ELR (cell line): ENCODE measurements at regions not wholly inside any gene's neighbourhood (a gene's known extent, or its start where the extent isn't known, plus 50 kb on each side); places are given as distances from the start of the nearest gene placed in this dataset.
A peak's percentile ranks its signal among the peaks of the same experiment; 100 is the strongest.
"Not testable (repeated sequence)": the region's sequence is repeated elsewhere in the genome, so short reads cannot be mapped to it uniquely, and the experiment has no call there.

Source experiments
- DNase-seq: peaks from one replicate; pipeline ENCODE4 v3.0.0-alpha.2; 2015; ENCODE audit warnings: low read depth

DNA sequence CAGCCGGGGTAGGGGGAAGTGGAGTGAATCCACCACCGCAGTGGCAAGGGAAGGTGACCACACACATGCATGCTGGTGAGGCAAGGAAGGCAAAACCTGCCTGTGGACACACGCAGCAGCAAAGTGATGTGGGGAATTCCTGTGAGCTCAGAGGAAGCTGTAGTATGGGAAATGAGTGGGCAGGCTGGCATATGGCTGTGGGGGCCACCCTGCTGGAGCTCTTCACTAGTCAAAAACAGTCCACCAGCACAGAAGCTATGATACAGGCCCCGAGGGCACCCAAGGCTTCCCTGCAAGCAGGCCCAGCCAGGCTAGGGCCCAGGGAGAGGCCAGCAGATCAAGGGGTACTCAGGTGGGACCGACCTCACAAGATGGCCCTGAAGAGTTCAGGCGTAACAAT, 239.1 kb downstream of the CHM start:
- DNase-seq: no peak

DNA sequence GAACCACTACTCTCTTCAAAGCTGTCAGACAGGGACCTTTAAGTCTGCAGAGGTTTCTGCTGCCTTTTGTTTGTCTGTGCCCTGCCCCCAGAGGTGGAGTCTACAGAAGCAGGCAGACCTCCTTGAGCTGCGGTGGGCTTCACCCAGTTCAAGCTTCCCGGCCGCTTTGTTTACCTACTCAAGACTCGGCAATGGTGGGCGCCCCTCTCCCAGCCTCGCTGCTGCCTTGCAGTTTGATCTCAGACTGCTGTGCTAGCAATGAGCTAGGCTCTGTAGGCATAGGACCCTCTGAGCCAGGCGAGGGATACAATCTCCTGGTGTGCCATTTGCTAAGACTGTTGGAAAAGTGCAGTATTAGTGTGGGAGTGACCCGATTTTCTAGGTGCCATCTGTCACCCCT, 275.0 kb downstream of the CHM start:
- not testable (repeated sequence) for DNase-seq

DNA sequence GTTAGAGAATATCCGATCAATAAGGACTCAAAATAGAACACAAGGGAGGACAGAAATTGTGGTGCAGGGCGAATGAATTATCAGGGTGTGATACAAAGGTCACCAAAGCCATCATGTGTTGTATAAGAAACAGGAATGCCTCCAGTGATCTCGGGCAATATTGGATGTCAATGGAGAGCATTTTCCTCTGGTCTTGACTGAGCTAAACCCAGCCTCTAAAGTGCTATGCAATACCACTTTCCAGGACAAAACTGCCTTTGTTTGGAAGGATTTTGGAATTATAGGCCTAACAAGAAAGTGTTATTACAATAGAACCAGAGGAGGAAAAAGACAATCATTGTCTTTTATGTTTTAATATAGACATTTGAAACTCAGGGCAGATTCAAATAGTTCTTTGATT, 281.7 kb downstream of the CHM start:
- DNase-seq: no peak

DNA sequence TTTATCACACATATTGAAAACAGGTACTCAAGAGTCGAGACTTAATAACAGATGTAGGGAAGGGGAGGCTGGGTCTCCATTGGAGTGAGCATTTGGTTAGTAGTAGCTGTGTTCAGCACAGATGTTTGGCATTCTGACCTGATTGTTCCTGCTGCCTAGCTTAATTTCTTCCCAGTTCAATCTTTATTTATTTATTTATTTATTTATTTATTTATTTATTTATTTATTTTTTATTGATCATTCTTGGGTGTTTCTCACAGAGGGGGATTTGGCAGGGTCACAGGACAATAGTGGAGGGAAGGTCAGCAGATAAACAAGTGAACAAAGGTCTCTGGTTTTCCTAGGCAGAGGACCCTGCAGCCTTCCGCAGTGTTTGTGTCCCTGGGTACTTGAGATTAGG, 324.3 kb downstream of the CHM start:
- not testable (repeated sequence) for DNase-seq

DNA sequence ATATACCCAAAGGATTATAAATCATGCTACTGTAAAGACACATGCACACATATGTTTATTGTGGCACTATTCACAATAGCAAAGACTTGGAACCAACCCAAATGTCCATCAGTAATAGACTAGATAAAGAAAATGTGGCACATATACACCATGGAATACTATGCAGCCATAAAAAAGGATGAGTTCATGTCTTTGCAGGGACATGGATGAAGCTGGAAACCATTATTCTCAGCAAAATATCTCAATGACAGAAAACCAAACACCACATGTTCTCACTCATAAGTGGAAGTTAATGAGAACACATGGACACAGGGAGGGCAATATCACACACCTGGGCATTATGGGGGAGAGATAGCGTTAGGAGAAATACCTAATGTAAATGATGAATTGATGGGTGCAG, 323.8 kb upstream of the POF1B start:
- DNase-seq: not testable (repeated sequence)

DNA sequence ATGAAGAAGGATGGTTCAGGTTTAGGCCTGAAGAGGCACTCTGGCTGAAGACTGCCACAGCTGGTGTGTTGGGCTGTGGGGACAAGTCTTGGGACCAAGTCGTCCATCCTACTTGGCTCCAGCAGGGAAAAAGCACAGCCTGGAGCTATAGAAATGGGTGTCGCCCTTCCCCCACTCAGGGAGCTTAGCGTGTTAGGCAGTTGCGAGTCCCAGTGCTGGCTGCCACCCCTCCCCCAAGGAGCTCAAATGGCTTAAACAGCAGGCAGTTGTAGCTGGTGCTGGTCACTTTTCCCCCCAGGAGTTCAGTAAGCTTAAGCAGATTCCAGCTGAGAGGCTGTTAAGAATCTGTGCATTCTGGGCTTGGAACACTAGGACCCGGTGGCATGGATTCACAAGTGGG, 319.5 kb upstream of the POF1B start:
- DNase-seq: no peak

DNA sequence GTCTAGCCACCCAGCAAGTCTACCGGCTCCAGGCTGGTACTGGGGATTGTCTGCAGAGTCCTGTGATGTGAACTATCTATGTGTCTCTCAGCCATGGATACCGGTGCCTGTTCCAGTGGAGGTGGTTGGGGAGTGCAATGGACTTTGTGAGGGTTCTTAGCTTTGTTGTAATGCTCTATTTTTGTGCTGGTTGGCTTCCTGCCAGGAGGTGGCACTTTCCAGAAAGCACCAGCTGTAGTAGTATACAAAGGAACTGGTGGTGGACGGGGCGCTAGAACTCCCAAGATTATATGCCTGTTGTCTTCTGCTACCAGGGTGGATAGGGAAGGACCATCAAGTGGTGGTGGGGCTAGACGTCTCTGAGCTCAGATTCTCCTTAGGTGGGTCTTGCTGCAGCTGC, 306.4 kb upstream of the POF1B start:
- no peak for DNase-seq

DNA sequence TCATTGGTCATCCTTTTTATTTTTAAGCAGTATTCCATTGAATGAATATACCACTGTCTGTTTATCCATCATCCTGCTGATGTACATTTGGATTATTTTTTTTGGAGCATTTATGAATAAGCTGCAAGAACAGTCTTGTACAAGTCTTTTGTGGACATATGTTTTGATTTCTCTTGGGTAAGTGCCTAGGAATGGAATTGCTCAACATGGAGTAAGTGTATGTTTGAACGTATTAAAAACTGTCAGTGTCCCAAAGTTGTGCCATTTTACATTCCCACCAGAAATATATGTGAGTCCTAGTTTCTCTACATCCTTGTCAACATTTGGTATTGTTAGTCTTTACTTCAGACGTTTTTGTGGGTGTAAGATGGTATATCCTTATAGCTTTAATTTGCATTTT, 287.0 kb upstream of the POF1B start:
- no peak for DNase-seq

DNA sequence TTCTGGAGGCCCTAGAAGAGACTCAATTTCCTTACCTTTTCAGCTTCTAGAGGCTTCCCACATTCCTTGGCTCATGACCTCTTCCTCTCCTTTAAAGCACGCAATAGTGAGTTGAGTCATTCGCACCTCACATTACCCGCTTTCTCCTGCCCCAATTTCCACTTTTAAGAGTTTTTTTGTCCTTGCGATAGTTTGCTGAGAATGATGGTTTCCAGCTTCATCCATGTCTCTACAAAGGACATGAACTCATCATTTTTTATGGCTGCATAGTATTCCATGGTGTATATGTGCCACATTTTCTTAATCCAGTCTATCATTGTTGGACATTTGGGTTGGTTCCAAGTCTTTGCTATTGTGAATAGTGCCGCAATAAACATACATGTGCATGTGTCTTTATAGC, 284.5 kb upstream of the POF1B start:
- DNase-seq: not testable (repeated sequence)

DNA sequence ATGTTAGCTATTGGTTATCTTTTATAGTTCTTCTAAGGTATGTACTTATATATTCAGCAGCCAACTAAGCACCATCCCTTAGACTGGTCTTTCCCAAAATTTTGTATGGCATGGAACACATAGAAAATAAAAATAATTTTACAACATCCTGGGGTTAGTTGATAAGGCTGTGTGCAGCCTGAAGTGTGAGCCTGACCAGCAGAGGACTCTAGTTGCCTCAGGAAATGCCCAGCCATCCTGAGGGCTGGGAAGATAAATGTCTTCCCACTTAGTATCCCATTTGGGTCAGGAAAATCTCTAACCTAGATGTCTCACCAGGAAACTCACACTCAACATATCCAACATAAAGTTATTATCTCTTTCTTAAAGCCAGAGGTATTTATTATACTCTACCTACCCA, 251.4 kb upstream of the POF1B start:
- no peak for DNase-seq

DNA sequence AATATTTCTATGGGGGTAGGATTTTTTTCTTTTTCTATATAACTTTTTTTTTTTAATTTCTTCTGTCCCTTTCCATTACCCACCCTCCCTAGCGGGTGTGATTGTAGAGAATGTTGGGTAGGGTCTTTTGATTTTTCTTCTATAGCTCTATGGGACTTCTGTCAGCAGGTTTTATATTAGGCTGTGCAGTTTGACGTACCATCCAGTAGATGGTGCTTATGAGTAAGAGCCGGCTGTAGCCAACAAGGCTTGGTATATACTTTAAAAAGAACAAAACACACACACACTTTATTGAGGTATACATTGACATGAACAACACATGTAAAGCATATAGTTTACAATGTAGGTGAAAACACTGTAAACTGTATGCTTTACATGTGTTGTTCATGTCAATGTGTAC, 247.9 kb upstream of the POF1B start:
- DNase-seq: peak; percentile 14

DNA sequence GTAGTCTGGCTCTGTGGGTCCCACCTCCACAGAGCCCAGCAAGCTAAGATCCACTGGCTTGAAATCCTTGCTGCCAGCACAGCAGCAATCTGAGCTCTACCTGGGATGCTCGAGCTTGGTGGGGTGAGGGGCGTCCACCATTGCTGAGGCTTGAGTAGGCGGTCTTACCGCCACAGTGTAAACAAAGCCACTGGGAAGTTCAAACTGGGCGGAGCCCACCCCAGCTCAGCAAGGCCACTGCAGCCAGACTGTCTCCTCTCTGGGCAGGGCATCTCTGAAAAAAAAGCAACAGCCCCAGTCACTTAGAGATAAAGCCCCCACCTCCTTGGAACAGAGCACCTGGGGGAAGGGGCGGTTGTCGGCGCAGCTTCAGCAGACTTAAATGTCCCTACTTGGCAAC, 243.2 kb upstream of the POF1B start:
- DNase-seq: no peak

DNA sequence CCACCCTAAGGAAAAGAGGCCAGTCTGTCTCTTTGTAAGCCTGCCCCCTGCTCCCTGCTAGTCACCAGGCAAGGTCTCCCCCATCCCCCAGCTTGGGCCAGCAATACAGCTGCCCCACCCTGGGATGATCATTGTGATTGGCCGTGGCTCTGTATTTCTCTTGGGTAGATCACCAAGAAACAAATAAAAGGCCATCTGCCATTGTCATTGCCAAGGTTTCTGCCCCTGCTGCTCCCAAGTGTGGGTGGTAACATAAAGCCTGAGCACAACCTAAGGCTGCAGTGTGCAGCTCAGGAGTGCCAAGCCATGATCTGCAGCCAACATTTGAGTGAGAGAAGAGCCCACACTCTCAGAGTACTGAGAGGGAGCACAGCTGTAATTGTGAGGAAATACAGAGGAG, 241.0 kb upstream of the POF1B start:
- no peak for DNase-seq

DNA sequence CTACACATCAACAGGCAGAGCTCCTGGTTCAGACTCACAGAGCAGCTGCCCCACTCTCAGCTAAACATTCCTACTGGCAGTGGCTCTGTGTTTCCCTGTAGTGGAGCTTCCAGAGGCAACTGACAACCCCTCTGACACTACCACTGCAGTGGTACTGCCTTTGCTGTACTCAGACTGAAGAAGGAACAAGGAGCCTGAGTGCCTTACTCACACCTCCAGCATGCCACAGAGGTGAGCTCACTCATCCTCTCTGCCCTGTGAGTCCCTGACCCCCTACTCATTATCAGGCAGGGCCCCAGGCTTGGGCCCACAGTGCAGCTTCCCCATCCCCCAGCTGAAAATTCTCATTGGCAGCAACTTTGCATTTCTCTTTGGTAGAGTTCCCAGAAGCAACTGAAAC, 240.5 kb upstream of the POF1B start:
- no peak for DNase-seq

DNA sequence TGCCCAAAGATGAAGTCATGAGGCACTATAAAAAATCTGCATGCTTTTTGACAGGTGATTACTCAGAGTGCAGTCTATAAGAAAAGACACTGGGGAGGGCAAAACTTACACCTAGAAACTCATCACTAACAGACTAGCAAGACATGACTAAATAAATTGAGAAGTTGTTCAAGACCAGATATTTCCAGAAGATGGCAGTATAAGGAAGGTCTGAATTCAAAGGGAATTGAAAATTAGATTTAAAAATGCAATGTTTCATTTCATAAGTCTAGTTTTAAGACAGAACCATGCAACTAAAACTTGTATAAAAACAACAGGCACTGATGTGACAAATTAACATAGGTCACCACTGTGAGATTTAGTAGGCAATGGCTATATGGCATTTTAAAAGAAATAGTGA, 232.5 kb upstream of the POF1B start:
- DNase-seq: peak; percentile 1

DNA sequence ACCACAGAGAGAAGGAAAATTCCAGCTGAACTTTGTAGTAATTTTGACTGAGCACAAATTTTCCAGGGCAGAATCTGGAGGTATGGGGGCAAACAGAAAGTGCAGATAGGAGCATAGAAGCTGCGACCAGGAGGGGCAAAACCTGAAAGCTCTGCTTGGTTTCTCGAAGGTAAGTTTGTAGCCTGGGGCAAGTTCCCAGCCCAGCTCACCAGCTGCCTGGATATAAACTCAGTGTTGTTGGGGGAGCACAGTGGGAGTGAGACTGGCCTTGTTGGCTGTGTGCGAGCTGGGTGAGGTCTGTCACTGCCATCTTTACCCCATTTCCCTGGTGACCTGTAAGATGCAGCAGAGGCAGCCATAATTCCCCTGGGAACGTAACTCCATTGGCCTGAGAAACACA, 213.5 kb upstream of the POF1B start:
- DNase-seq: no peak

DNA sequence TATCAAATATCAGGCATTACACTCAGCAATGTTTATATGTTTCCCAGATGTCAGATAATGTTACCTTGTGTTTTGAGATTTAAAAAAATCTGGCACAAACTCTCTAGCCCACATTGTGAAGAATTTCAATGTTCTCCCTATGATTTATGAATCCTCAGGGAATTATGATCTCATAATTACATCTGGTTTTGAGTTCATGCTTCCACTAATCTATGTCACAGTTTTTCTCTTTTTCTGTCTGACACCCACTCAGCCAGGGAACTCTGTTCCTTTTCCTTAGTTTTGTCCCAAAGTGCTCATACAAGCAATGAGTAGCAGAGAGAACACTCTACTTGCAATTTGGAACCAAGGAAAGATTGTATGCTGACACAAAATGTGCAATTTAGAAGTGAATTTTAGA, 212.1 kb upstream of the POF1B start:
- DNase-seq: no peak

DNA sequence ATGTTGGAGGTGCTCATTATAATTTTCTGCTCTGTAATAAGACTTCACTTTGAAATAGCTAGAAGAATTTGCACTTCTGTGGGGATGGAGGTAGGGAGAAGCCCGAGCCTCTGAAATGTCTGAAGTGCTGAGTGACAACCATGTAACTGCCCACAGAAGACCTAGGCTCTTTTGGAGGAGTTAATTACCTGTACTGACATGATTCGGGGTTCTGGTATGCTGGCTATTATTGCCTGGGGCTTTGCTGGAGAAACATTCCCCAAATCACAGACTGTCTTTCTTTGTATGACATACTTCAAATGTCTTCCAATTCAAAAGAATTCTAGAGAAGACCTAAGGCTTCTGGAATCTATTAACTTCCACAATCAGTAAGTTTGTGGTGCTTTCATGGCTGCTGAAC, 211.2 kb upstream of the POF1B start:
- no peak for DNase-seq

DNA sequence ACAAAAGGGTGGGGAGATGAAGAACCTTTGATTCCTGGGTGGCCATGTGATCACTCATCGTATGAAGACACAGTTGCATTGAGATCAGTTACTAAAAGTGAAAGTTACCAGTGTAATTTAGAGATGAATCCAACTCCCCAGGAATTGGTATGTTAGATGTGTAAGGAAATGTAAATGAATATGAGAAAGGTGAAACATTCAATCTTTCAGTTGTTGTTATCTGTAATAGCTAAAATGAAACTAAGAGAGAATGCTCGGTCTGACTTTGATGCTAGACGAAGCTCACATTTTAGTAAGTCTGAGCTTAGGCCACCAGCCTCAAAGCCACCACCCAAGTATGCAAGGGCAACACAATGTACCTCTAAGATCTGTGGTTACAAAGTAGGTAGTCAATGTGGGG, 194.3 kb upstream of the POF1B start:
- no peak for DNase-seq

DNA sequence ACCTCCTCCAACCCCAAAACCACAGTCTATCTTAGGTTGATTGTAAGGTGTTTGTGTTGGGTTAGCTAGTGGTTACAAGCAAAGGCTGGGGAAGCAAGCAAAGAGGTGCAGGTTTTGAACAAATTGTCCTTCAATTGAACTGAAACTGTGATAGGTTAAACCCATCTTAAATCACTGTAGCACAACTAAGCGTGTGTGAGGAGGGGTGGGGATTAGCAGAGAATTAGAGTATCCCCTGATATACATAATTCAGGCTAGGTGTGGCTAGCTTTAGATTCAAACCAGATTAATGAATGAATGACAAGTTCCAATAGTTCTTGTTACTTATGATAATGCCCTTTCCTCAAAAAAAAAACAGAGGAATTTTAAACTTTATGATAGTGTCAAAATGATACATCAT, 191.0 kb upstream of the POF1B start:
- no peak for DNase-seq

DNA sequence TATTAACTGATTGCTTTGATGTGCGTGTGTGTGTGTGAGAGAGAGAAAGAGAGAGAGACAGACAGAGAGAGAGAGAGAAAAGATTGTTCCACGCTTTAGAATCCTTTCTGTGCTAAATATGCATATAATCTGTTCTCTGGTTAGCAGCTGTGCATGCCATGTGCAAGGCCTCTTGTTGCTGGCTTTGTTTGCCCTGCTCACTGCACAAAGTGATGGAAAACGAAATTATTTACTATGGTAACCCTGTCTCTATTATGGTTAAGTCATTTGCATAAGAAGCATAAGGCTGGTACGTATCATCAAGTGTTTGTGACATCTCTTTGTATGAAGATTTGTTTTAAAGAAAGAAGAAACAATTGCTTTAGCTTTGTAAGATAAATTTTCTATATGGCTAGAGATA, 190.2 kb upstream of the POF1B start:
- no peak for DNase-seq

DNA sequence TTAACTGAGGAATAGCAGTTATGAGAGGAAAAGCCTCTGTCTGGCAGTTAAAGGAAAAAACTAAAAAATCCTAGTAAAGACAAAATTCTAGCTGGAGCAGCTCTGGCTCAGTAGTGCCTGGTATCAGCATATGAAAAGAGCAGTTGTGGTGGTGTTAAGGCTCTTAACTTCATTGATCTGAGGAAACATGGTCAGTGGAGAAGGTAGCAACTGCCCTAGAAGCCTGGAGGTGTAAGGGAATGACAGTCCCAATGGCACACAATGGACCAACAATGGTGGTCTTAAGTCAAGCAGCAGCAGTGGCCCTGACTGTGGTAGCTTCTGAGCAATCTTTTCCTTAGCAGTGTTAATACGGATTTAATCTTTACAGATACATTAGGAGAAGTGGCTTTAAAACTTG, 189.6 kb upstream of the POF1B start:
- no peak for DNase-seq

DNA sequence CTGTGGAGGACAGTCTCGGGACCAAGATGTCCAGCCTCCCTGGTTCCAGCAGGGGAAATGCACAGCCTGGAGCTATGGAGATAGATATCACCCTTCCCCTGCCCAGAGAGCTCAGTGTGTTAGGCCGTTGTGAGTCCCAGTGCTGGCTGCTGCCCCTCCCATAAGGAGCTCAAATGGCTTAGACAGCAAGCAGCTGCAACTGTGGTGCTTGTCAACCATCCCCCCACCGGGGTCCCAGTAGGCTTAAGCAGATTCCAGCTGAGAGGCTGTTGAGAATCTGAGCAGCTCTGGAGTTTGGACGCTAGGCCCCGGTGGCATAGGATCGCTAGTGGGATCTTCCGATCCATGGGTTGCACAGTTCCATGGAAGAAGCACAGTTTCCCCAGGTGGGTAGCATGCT, 181.8 kb upstream of the POF1B start:
- DNase-seq: no peak

DNA sequence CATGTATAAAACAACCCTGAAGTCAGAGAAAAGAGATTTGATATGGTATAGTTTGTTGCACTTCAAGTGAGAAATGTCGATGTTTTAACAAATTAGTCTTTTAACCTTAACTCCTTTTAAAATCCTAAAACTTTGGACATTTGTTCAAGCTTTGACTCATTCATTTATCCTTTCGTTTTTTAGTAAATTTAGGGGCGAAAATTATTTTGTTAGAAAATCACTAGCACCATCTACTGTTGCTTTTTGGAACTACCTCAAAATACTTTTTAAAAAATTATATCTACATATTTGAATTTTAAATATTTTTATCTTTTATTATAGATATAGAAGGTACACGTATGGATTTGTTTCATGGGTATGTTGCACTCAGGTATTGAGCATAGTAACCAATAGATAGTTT, 165.1 kb upstream of the POF1B start:
- peak; percentile 0 for DNase-seq

DNA sequence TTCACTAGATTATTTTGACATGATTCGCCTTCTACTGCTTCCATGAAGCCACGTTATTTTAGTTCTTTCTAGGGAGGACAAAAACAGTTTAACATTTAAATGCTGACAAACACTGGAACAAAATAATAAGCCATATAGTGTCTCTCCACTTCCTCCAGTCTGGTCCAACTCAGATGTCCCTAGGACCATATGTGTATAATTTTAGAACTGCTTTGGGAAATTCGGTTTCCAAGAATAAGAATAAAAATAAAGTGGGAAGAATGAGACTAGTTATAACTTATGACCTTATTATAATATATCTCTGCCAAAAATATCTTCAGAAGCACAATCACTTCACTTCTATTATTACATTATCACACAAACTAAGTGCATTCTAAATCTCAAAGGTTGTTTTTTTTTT, 164.4 kb upstream of the POF1B start:
- no peak for DNase-seq
